ENCODE measurements at regions not wholly inside any gene's neighbourhood (a gene's known extent, or its start where the extent isn't known, plus 50 kb on each side); places are given as distances from the start of the nearest gene placed in this dataset.

DNA sequence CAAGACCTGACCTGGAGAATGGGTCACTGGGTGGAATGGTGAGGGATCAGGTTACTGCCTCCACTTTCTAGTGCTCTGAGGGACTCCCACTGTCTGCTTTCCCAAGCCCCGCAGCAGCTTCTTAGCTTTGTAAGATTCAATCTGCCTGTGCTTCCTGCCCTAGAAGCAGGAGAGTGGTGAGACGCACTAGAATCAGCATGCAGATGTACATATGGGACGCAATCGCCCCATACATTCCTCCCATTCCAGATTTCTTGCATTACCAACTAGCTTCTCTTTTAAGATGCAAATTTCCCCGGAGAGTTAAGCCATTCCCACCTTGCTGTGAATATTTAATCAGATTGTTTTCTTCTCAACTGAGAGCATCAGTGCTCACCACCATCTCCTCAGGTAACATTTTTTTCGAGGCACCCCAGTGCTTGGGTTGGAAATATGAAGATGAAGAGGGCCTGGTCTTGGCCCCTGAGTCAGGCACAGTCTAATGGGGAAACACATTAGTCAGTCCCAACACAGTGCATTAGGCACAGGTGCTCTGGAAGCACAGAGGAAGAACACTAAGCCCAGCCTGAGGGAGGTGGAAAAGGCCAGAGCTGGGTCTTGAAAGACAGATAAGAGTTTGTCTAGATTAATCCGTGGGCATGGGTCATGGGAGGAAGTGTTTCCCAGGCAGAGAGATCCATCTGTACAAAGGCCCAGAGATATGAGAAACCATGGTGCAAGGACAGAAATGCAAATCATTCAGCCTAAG, 66.7 kb upstream of the PRPS1 start:
- DNase-seq, result no peak

DNA sequence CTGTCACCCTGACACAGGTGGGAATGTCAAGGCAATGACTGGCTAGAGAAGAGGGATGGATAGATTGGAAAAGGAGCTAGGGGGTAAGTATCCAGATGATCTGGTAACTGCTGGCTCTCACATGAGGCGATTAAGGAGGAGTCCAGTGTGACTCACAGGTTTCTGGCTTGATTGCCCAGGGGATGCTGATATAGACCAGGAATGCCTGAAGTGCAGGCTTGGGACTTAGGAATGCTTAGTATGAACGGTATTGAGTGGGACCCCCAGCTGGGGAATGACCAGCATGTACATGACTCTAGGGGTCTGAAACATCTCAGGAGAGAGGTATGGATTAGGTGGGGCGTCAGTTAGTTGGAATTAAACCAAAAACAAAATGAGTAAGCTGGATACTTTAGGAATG, 65.8 kb upstream of the PRPS1 start:
- no peak for DNase-seq

DNA sequence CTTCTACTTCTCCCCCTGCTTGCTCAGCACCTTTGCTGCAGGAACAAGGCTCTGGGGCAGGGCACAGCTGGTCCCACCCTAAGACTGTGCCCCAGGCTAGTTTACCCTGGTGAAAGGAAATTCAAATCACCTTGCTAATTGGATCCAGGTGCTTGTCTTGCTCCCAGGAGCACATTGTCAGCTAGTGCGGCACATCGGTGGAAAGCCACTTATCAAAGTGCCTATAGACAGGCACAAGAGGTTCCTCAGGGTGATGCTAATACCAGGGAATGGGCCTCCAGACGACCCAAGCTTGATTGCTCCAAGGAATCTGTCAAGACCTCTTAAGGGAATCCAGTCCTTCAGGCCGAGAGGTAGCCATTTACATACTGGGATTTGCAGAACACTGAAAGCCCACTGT, 64.5 kb upstream of the PRPS1 start:
- no peak for DNase-seq

DNA sequence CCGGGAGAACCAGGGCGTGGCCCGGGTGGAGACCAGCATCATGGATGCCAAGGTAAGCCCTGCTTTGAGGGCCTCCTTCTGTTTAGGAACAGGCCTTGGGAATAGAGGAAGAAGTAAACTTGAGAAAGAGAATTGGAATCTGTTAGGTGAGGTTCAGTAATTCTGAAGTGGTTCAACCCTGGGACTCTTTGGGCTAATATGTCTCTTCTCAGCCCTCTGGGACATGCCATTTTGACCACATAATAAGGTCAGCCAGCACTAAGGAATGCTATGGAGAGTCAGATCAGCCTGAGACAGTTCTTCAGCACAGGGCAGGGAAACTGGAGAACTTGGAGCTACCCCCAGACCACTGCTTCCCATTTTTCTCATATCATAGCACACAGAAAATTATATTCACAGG, 63.3 kb upstream of the PRPS1 start:
- no peak for DNase-seq

DNA sequence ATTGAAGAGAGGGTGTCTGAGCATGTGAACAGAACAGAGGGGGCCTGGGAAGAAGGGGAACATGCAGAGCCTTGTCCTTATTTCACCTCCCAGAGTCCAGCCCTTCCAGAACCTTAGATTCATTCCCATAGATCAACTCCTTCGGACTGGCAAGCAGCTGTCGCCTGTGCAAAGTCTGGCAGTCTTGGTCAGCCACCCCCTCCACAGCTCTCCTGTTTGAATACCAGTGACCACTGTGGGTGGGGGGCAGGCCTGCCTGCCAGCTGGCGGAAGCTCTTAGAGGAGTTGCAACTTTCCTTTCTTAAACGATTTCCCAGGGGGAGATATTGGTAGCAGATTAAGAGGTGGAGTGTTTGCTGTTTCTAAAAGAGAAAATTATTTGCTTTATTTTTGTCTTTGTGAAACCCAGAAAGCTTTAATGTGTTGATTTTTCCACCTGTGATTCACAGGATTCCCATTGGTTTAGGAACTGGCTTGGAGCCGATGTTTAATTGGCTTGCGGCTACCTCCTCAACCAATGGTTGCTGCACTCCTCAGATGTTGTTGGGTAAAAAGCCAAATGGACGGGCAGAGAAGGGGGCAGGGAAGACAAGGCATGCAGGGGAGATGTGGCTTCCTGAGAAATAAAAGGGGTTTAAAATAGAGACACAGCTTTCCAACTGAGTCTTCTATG, 62.2 kb upstream of the PRPS1 start:
- no peak for DNase-seq

DNA sequence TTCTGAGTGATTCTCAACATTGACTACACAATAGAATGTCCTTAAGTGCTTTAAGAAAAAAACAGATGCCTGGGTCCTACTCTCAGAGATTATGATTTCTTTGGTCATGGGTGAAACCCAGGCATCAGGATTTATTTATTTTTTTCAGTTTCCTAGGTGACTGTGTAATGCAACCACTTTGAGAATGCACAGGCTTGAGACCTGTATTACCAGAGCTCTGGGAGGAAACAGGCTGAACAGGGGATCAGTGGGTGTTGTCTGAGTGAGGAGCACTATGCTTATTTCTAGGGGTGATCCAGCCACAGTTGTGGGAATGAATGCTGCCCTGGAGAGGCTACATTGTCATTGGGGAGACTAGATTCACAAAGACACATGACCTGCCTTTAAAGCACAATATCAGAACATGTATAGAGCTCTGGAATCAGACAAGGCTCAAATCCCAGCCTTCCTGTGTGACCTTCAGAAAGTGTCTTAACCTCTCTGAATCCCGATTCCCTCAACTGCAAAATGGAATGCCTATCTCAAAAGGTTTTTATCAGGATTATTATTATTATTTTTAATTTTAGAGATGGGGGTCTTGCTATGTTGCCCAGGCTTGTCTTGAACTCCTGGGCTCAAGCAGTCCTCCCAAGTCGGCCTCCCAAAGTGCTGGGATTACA, 61.6 kb upstream of the PRPS1 start:
- DNase-seq, result no peak

DNA sequence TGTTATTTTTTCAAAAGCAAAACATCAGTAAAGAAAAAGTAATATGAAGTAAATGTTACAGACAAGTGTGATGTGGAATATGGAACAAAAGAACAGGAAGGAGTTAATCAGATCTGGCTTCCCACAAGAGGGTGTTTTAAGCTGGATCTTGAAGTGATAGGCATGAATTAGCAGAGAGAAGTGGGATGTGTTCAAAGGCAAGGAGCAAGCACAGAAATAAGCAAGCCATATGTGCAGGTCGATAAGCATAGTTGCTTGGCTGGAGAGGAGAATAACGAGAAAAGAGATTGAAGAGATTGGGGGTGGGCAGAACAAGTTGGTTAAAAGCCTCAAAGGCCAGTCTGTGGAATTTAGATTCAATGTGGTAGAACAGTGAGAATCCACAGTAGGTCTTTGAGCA, 60.9 kb upstream of the PRPS1 start:
- no peak for DNase-seq

DNA sequence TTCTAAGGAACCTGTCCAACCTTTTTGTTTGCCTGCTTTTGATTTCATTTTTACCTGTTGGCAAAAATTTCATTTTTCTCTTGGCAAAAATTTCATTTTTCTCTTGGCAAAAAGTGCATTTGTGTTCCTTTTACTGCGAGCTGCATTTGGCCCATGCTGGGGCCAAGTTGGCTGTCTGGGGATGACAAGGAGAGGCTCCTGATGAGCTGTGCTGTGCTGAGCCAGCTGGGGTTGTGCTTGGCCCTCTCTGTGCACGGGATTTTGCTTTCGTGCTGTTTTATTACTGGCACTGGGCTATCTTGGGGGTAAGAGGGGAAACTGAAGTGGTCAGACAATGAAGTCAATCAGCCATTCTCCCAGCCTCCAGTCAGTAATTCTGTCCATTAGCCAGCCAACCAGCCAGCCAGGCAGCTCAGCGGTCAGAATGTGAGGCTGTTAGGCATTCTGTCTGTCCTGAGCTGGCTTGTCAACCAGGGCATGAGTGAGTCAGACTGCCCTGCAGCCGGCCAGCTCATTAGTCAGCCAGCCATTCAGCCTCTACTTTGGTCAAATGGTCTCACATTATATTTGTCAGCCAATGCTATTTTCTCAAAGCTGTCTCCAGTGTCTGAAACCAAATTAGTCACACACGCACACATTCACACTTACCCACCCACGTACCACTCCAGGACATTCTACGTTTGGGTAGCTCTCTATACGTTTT, 56.9 kb upstream of the PRPS1 start:
- no peak for DNase-seq

DNA sequence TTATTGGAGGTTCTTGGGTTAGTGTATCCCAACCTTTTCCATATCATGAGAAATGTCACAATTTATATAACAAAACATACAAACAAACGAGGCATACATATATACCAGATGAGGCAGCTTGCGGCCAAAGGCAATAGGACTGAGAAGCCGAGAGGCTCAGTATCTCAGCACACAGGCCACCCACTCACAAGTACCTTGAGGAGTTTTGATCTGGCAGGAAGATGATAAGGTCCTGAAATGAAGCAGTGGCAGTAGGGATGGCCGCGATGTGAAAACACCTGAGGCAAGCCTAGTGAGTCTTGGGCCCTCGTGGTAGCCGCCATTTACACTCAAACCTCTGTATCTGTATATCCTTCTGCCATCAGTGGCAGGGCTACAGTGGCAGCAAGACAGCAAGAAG, 55.3 kb upstream of the PRPS1 start:
- DNase-seq, result no peak

DNA sequence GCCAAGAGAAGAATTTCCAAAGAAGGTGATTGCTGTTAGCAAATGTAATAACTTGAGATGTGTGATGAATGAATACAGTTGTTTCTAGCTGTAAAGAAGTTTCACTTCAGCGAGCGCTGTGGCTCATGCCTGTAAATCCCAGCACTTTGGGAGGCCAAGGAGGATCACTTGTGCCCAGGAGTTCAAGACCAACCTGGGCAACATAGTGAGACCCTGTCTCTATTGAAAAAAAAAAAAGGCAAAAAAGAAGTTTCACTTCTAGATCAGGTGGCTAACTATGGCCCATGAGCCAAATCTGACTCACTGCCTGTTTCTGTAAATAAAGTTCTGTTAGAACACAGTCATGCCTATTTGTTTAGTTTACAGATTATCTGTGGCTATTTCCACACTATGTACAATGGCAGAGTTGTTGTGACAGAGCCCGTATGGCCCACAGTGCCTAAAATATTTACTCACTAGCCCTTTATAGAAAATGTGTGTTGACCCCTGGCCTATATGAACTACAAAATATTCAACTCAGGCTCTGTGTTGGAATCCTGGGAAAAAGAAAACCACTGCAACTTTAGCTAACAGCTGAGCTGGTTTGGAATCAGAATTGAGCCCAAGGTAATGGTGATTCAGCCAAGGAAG, 54.1 kb upstream of the PRPS1 start:
- no peak for DNase-seq

DNA sequence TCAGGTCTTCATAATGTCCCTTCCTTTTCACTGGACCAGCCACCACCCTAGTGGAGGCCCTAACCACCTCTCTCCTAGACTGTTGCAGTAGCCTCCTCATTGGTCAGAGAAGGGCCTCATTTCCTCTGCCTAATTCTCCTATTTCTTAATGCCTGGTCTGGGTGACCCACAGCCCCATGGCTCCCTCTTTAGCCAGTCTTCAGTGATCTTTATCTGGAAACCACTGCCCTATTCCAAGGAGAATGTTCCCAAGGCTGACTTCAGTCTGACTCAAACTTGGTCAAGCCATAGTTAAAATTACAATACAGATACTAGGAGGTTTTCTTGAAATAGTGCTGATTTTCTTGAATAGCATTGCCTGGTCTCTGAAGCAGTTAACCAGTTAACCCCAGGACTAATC, 53.6 kb upstream of the PRPS1 start:
- no peak for DNase-seq

DNA sequence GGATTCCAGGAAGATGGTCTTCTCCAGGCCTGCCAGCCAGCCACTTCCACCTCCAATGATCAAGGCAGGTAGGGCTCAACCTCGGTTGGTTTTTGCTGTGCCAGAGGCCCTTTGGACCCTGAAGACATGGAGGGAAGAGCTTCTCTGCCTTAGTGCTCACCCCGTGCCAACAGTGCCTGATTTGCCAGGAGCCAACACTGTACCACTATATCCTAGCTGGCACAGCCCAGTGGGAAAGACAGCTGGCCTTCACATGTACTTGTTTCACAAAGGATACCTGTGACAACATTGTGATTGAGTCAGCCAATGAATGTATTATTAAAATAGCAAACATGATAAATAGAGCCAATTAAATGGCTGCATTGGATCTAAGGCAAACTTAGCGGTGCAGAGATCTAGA, 51.9 kb upstream of the PRPS1 start:
- DNase-seq, result no peak

DNA sequence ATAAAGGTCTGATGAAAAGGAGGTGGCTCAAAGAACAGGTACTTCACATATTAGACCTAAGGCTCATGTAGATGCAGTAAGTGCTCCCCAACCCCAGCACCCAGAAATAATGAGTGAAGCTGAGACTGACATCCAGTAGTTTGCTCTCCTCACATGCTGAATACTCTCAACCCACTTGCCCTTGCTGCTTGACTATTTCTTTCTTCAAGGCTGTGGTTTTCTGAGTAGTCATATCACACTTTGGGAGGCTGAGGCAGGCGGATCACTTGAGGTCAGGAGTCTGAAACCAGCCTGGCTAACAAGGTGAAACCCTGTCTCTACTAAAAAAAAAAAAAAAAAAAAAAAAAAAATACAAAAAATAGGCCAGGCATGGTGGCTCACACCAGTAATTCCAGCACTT, 51.5 kb upstream of the PRPS1 start:
- DNase-seq, result no peak

DNA sequence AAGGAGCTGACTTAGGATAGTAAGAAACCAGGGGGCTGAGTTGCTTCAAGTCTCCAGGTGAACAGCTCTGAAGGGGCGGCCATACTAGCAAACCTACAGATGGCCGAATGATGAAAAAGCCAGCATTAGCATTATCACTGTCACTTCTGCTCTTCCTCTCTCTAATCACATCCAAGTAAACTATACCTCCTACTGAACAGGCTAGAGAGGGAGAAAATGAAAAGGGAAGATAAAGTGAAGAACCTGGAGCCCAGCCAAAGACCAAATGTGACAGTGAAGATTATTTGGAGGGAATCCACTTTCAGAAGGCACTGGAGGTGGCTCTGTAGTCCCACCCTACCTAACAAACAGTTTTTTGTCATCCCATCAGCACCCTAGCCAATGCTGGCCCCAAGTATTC, 50.4 kb upstream of the PRPS1 start:
- no peak for DNase-seq

Measured in inflammatory macrophage treated with lipopolysaccharide for 1 hour (primary cell).